ENCODE measurements at regions not wholly inside any gene's neighbourhood (a gene's known extent, or its start where the extent isn't known, plus 50 kb on each side); places are given as distances from the start of the nearest gene placed in this dataset.
A peak's percentile ranks its signal among the peaks of the same experiment; 100 is the strongest.

DNA sequence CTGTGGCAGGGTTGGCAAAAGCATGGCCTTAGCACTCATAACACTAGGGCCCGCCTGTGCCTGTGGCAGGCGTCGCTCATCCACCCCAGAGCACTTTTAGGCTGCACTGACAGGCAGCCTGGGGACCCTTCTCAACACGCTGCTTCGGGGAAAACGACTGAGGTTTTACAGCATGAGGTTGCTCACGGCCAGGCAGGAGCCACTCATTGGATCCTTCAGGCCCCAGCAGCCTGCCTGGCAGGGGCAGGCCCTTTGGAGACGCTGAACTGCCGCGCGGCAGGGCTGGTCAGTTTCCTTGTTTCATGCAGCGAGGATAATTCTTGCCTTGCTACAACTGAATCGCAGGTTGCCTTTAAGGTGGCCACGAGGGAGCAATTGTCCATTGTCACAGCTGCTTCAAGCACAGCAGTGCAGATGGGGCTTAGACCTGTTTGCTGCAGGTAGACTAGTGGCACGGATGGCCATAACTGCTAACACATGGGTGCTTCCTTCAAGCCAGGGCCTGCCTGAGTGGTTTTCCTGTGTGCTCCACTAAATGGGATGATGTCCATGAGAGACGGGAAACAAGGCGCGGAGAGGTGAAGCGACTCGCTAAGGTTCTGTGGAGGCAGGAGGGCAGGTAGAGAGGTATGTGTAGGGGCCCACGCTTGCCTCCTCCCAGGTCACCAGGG lies 49.9 kb upstream of the HS6ST1 start:
- no peak for DNase-seq (ENCODE audit: low read depth)

DNA sequence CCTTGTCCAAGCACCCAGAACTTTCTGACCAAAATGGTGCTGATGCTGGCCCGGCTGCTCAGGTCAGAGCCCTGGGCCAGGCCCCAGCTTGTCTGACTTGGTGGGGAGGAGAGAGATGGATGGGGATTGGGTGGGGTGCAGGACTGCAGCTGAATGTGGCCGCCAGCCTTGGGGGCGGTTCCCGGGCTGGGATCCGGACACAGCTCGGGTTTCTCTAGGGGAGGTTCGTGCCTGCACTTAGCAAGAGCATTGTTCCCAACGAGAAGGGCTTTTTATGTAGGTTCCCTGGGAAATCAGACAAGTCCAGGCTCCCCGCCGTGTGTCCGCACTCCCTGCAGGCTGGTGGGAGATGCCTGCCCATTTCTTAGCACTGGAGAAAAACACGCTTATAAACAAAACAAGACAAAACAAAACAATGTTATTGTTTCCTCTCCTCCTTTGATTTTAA lies 50.5 kb upstream of the HS6ST1 start:
- DNase-seq (ENCODE audit: low read depth), result no peak

GRCh38 chr2:128369602-128370467 lies 51.2 kb upstream of the HS6ST1 start:
- DNase-seq (ENCODE audit: low read depth), result no peak

GRCh38 chr2:128370468-128371247 lies 52.0 kb upstream of the HS6ST1 start:
- DNase-seq (ENCODE audit: low read depth), result no peak

GRCh38 chr2:128371248-128371630 lies 52.6 kb upstream of the HS6ST1 start:
- DNase-seq (ENCODE audit: low read depth), result no peak

DNA sequence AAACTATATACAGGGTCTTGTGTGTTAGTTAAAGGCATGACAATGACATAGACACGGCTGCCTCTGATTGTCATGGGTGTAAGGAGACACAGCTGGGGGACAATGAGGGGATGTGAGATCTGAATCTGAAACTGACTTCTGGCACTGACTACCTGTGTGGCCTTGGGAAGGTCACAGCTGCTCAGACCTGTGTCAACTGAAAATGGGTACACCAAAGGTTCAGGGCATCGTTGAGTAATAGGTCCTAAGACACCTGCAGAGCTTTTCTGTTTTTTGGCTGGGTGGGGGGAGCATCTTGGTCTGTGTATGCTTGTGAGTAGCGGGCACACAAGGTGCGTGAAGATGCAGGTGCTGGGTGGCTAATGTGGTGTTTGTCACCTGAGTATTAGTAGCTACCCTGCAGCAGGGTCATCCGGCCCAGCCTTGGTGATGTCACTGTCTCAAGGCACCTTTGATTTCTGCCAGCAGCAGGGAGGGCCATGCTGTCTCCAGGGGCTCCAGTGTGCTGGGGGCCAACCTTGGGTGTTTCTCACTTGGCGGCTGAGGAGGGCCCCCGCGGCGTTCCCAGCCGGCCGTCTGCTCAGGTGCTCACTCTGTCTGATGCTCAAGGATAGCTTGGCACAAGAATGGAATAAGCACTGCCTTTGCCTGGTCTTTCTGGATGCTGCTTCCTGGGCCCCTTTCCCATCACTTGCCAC lies 53.1 kb upstream of the HS6ST1 start:
- no peak for DNase-seq (ENCODE audit: low read depth)

DNA sequence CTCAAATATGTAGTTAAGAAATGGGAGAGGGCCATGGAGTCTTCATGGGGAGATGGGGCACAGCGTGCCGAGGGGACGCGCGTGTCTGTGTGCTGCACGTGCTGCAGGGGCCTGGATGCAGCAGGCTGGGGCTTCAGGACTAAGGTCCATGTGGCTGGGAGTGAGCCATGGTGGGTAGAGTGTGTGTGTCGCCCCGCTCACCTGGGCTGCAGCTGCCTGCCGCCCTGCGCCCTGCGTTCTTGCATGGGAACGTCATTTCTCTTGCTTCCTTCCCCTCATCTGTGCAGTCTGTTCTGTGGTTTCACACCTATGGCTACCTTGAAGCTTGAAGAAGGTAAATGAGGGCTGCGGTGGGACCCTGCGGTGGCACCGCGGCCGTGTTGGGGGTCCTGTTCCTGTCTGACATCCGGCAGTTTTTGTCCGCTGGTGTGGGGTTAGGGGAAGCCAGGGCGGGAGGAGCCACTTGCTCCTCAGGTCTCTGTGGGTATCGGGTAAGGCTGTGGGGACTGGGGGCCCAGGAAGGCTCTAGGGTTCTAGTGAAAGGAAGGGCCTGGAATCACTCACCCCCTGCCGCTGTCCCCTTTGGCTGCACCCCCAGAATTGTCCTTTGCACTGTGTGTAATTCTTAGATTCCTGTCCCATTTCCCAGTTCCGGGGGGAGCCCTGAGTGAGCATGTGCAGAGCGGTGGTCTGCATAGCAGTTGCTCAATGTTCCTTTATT lies 54.1 kb upstream of the HS6ST1 start:
- DNase-seq (ENCODE audit: low read depth), result no peak

GRCh38 chr2:128373451-128374000 lies 54.9 kb upstream of the HS6ST1 start:
- no peak for DNase-seq (ENCODE audit: low read depth)

- peak; percentile 29 for DNase-seq (ENCODE audit: low read depth)
Observed at GRCh38 chr2:128374001-128374710, 55.5 kb upstream of the HS6ST1 start.

DNA sequence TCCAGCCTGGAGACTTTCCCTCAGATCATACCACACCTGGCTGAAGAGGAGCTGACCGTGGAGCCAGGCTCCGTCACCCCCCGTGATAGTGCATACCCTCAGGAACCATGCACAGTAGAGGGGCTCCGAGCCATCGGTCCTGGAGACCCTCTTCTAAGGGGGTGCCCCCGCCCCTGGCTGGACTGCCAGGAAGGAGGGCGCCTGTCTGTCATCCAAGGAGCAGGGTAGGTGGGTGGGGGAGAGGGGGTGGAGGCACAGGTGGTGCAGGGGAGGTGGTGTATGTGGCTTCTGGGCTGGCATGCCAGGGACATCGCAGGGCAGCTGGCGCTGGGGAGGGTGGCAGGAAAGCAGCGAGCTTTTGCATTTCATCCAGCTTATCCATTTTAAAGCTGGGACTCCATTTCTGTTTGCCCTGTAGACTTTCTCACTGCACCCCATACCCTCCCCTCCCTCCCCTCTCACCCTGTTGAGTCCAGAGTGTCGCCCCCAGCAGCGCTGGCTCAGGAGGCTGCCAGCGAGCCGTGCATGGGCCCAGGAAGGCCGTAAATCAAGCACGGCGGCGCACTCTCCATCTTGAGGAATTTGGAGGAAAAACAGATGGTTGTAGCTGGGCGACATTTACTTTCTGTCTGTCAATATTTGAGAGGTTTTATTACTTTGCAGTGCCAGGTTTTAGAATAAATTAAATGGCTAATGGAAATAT lies 56.2 kb upstream of the HS6ST1 start:
- no peak for DNase-seq (ENCODE audit: low read depth)

DNA sequence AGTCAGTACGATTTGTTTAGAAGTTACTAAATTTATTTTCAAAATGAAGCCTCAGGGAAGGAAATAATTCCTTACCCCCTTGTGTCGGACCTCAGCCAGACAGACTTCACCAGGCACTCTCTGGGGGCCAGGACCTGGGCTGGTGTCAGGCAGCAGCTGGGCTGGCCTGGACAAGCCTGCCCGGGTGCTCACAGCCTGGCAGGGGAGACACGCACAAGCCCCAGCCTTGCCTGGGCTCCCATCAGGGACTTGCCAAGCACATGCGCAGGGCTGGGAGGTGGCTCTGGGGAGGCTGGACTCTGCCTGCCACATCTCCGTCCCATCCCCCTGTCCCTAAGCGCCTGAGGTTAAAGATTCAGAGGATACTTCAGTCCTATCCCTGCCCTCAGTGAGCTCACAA lies 56.8 kb upstream of the HS6ST1 start:
- DNase-seq (ENCODE audit: low read depth), result no peak

DNA sequence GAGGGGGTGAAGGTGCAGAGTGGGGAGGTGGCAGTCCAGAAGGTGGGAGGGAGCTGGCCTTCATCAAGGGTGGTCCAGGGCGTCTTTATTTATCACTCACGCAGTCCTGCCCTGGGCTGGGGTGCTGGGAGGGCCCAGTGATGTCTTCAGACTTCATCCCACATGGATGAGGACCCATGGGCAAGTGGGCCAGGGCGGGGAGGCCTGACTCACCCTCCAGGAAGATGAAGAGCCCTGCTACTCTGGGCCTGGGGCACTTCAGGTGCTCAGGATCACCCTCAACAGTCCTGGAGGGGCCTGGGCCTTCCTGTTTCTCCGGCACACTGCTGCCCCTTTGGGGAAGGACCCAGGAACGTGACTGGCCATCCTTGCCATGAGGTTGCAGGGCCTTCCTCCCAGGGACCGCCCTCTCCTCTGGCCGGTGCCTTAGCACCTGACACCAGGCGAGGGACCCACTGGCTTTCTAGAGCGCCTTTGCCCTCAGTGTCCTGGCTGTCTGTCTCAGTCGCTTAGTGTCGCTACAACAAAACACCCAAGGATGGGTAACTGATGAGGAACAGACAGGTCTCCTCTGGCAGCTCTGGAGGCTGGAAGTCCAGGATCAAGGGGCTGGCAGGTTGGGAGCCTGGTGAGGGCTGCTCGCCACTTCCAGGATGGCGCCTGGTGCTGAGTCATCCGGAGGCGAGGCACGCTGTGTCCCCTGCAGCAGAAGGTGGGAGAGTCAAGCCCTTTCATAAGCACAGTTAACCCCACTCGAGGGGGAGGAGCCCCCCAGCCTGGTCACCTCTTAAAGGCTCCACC lies 57.8 kb upstream of the HS6ST1 start:
- DNase-seq (ENCODE audit: low read depth), result no peak

GRCh38 chr2:128377071-128377910 lies 58.6 kb upstream of the HS6ST1 start:
- no peak for DNase-seq (ENCODE audit: low read depth)

- no peak for DNase-seq (ENCODE audit: low read depth)
Observed at GRCh38 chr2:128378231-128379020, 59.8 kb upstream of the HS6ST1 start.

- no peak for DNase-seq (ENCODE audit: low read depth)
Observed at GRCh38 chr2:128379021-128380015, 60.6 kb upstream of the HS6ST1 start.

Data from RPMI7951 (cell line).